ENCODE measurements at regions not wholly inside any gene's neighbourhood (a gene's known extent, or its start where the extent isn't known, plus 50 kb on each side); places are given as distances from the start of the nearest gene placed in this dataset.

GRCh38 chr15:47824147-47824546 lies 106.8 kb downstream of the SEMA6D start:
- DNase-seq (ENCODE audit: low read depth) = no peak

- no peak for DNase-seq (ENCODE audit: low read depth)
Observed at GRCh38 chr15:47829667-47830066, 112.4 kb downstream of the SEMA6D start.

- no peak for DNase-seq (ENCODE audit: low read depth)
Observed at GRCh38 chr15:47834093-47834492, 116.8 kb downstream of the SEMA6D start.

- no peak for DNase-seq (ENCODE audit: low read depth)
Observed at GRCh38 chr15:47839233-47839825, 122.0 kb downstream of the SEMA6D start.

- DNase-seq (ENCODE audit: low read depth) = no peak
Observed at GRCh38 chr15:47843124-47843663, 125.9 kb downstream of the SEMA6D start.

- no peak for DNase-seq (ENCODE audit: low read depth)
Observed at GRCh38 chr15:47844437-47844836, 127.1 kb downstream of the SEMA6D start.

- DNase-seq (ENCODE audit: low read depth) = no peak
Observed at GRCh38 chr15:47846128-47846868, 129.0 kb downstream of the SEMA6D start.

GRCh38 chr15:47846876-47847275 lies 129.6 kb downstream of the SEMA6D start:
- no peak for DNase-seq (ENCODE audit: low read depth)

GRCh38 chr15:47856071-47856470 lies 138.8 kb downstream of the SEMA6D start:
- no peak for DNase-seq (ENCODE audit: low read depth)

GRCh38 chr15:47857014-47857775 lies 139.9 kb downstream of the SEMA6D start:
- DNase-seq (ENCODE audit: low read depth) = no peak

GRCh38 chr15:47857776-47858167 lies 140.5 kb downstream of the SEMA6D start:
- DNase-seq (ENCODE audit: low read depth) = no peak

- DNase-seq (ENCODE audit: low read depth) = no peak
Observed at GRCh38 chr15:47861111-47861903, 144.0 kb downstream of the SEMA6D start.

GRCh38 chr15:47862402-47862801 lies 145.1 kb downstream of the SEMA6D start:
- no peak for DNase-seq (ENCODE audit: low read depth)

- DNase-seq (ENCODE audit: low read depth) = no peak
Observed at GRCh38 chr15:47866446-47866845, 149.1 kb downstream of the SEMA6D start.

- DNase-seq (ENCODE audit: low read depth) = no peak
Observed at GRCh38 chr15:47870300-47870955, 153.1 kb downstream of the SEMA6D start.

- DNase-seq (ENCODE audit: low read depth) = peak; percentile 86
Observed at GRCh38 chr15:47870956-47871625, 153.8 kb downstream of the SEMA6D start.

- no peak for DNase-seq (ENCODE audit: low read depth)
Observed at GRCh38 chr15:47872208-47872607, 154.9 kb downstream of the SEMA6D start.

- DNase-seq (ENCODE audit: low read depth) = no peak
Observed at GRCh38 chr15:47872869-47873432, 155.6 kb downstream of the SEMA6D start.

GRCh38 chr15:47876986-47877385 lies 159.7 kb downstream of the SEMA6D start:
- DNase-seq (ENCODE audit: low read depth) = no peak

GRCh38 chr15:47877836-47878235 lies 160.5 kb downstream of the SEMA6D start:
- DNase-seq (ENCODE audit: low read depth) = no peak

Data from HT1080 (cell line).